CD4-positive, alpha-beta T cell (primary cell): ENCODE measurements at regions not wholly inside any gene's neighbourhood (a gene's known extent, or its start where the extent isn't known, plus 50 kb on each side); places are given as distances from the start of the nearest gene placed in this dataset.

ENCODE experiments used
- ATAC-seq: fragments of 200-7000 bp; cut with Tn5 transposase; one replicate; pipeline ENCODE4 v1.10.0; 2022; ENCODE audit warnings: mild to moderate bottlenecking; ENCODE audit not compliant: poor library complexity
- CTCF ChIA-PET: fragments of 350-600 bp; sonication (Branson Sonifier 250); formaldehyde crosslinking; loops from one replicate; lab custom pipeline; 2021; ENCODE audit warnings: antibody characterized with exemption, inconsistent platforms; lab: Charles Lee
- POLR2A ChIA-PET: fragments of 350-600 bp; sonication (Branson Sonifier 250); formaldehyde crosslinking; loops from one replicate; lab custom pipeline; 2021; ENCODE audit warnings: antibody characterized with exemption, inconsistent platforms; lab: Charles Lee
- DNase-seq, 14 experiments: peaks; one replicate each; pipeline ENCODE4 v3.0.0-alpha.2; 2013 to 2020; ENCODE audit warnings: mixed read lengths in 2 of 14
- H3K27ac ChIP-seq, 2 donors: one replicate each; pipeline versions ENCODE4 v1.5.1 to v1.7.0; 2013; ENCODE audit warnings: low read length in 2 of 2, low read depth in 1 of 2, mild to moderate bottlenecking in 1 of 2
- H3K27me3 ChIP-seq, 2 experiments: 1 replicate in 1 of 2; 2 replicates in 1 of 2; pipeline versions ENCODE4 v1.6.1 to v1.7.0; 2013; ENCODE audit warnings: low read length in 2 of 2, control low read depth in 1 of 2, mild to moderate bottlenecking in 1 of 2, moderate library complexity in 1 of 2; ENCODE audit not compliant: insufficient read depth in 2 of 2, control insufficient read depth in 1 of 2
- H3K36me3 ChIP-seq: one replicate; pipeline ENCODE4 v1.6.1; 2013; ENCODE audit warnings: low read length, control low read depth; ENCODE audit not compliant: insufficient read depth
- H3K4me1 ChIP-seq: one replicate; pipeline ENCODE4 v1.6.1; 2013; ENCODE audit warnings: low read length, control low read depth; ENCODE audit not compliant: insufficient read depth
- H3K4me3 ChIP-seq: one replicate; pipeline ENCODE4 v1.5.1; 2013; ENCODE audit warnings: mild to moderate bottlenecking, low read length, moderate library complexity
- H3K9me3 ChIP-seq, 2 experiments: 1 replicate in 1 of 2; 2 replicates in 1 of 2; pipeline versions ENCODE4 v1.6.1 to v1.7.0; 2013; ENCODE audit warnings: low read length in 2 of 2, mild to moderate bottlenecking in 2 of 2, control low read depth in 1 of 2, moderate library complexity in 1 of 2; ENCODE audit not compliant: control insufficient read depth in 1 of 2, insufficient read depth in 1 of 2
- H3K27ac Mint-ChIP-seq: one replicate; pipeline ENCODE4 v1.8.0; 2020; ENCODE audit warnings: mixed read lengths
- H3K27me3 Mint-ChIP-seq: one replicate; pipeline ENCODE4 v1.8.0; 2021; ENCODE audit warnings: mixed read lengths
- H3K36me3 Mint-ChIP-seq: one replicate; pipeline ENCODE4 v1.8.0; 2021; ENCODE audit warnings: low read depth, mixed read lengths
- H3K4me1 Mint-ChIP-seq: one replicate; pipeline ENCODE4 v1.8.0; 2021; ENCODE audit warnings: low read depth, mixed read lengths
- H3K4me3 Mint-ChIP-seq: one replicate; pipeline ENCODE4 v1.8.0; 2020; ENCODE audit warnings: mild to moderate bottlenecking, mixed read lengths
- H3K9me3 Mint-ChIP-seq: one replicate; pipeline ENCODE4 v1.8.0; 2020; ENCODE audit warnings: mixed read lengths
- CTCF ChIP-seq: fragments of 200-600 bp; IDR thresholded peaks from one replicate; pipeline ENCODE4 v1.8.0; 2022; ENCODE audit warnings: antibody characterized with exemption, mild to moderate bottlenecking
- intact Hi-C, 2 experiments: fragments of 100-400 bp; cut with DNase I in 1 of 2; cut with micrococcal nuclease in 1 of 2; formaldehyde crosslinking; loops; one replicate each; pipeline versions ENCODE4 v1.15.1 to v1.9.0; 2023 to 2025; cut with DNase I, micrococcal nuclease

- POLR2A ChIA-PET, result no interaction called here
- no peaks in the 10 kb centered on the region for H3K36me3 Mint-ChIP-seq
These were observed 295.2 kb upstream of the MGMT start for GRCh38 chr10:129171812-129172211.

GRCh38 chr10:129174232-129175014 is 292.6 kb upstream of the MGMT start:
- no peak overlapping the region for H3K4me3 Mint-ChIP-seq
- H3K4me3 ChIP-seq, result no peak overlapping the region
- no peak for DNase-seq
- H3K36me3 ChIP-seq, result no peaks in the 10 kb centered on the region
- no peak overlapping the region for H3K27ac ChIP-seq
- TF ChIP-seq CTCF, result no peak
- no peaks in the 10 kb centered on the region for H3K36me3 Mint-ChIP-seq
- H3K9me3 ChIP-seq, result peaks cover 0 to 14% of the 10 kb centered on the region in 2 experiments
- ChIA-PET CTCF (no interaction called here), POLR2A (no interaction called here)
- H3K4me1 ChIP-seq, result no peaks in the 10 kb centered on the region
- H3K4me1 Mint-ChIP-seq, result no peaks in the 10 kb centered on the region
- H3K27ac Mint-ChIP-seq, result no peak overlapping the region
- no peaks in the 10 kb centered on the region for H3K9me3 Mint-ChIP-seq
- H3K27me3 Mint-ChIP-seq, result peaks cover 4% of the 10 kb centered on the region
- ATAC-seq, result no peak
- intact Hi-C loops, result no loop called here
- H3K27me3 ChIP-seq, result no peaks in the 10 kb centered on the region

More at GRCh38 chr10:129171812-129172211, 295.2 kb upstream of the MGMT start:
- CTCF ChIA-PET, result no interaction called here
- H3K27ac ChIP-seq, result no peak overlapping the region
- no peak for TF ChIP-seq CTCF
- H3K27me3 Mint-ChIP-seq, result peaks cover 4% of the 10 kb centered on the region
- H3K9me3 ChIP-seq, result peaks cover 0 to 14% of the 10 kb centered on the region in 2 experiments
- DNase-seq, result no peak
- no peaks in the 10 kb centered on the region for H3K4me1 ChIP-seq
- no peak for ATAC-seq
- intact Hi-C loops, result no loop called here
- H3K27me3 ChIP-seq, result no peaks in the 10 kb centered on the region
- H3K4me1 Mint-ChIP-seq, result no peaks in the 10 kb centered on the region
- no peaks in the 10 kb centered on the region for H3K36me3 ChIP-seq
- no peak overlapping the region for H3K4me3 Mint-ChIP-seq
- H3K27ac Mint-ChIP-seq, result no peak overlapping the region
- H3K9me3 Mint-ChIP-seq, result no peaks in the 10 kb centered on the region
- no peak overlapping the region for H3K4me3 ChIP-seq

GRCh38 chr10:129179245-129179971 is 287.6 kb upstream of the MGMT start:
- no peak overlapping the region for H3K4me3 ChIP-seq
- no peaks in the 10 kb centered on the region for H3K36me3 ChIP-seq
- POLR2A ChIA-PET, result no interaction called here
- Mint-ChIP-seq H3K27me3 (peaks cover 4% of the 10 kb centered on the region), H3K4me1 (no peaks in the 10 kb centered on the region), H3K27ac (no peak overlapping the region), H3K9me3 (no peaks in the 10 kb centered on the region), H3K4me3 (no peak overlapping the region), H3K36me3 (no peaks in the 10 kb centered on the region)
- H3K9me3 ChIP-seq, result peaks cover 0 to 11% of the 10 kb centered on the region in 2 experiments
- DNase-seq (no peak), ATAC-seq (no peak)
- no peaks in the 10 kb centered on the region for H3K4me1 ChIP-seq
- CTCF ChIA-PET, result no interaction called here
- H3K27me3 ChIP-seq, result no peaks in the 10 kb centered on the region
- no peak overlapping the region for H3K27ac ChIP-seq
- TF ChIP-seq CTCF, result no peak
- intact Hi-C loops, result no loop called here
